ENCODE measurements at regions not wholly inside any gene's neighbourhood (a gene's known extent, or its start where the extent isn't known, plus 50 kb on each side); places are given as distances from the start of the nearest gene placed in this dataset.

- Mint-ChIP-seq H3K27me3 (peaks cover 15% of the 10 kb centered on the region), H3K9me3 (no peaks in the 10 kb centered on the region), H3K4me3 (no peak overlapping the region), H3K27ac (no peak overlapping the region), H3K36me3 (ENCODE audit: low read depth) (no peaks in the 10 kb centered on the region), H3K4me1 (no peaks in the 10 kb centered on the region)
- intact Hi-C loops (cut with micrococcal nuclease): no loop called here
- DNase-seq: no peak
Measured at GRCh38 chr12:4849115-4849541, 60.6 kb upstream of the KCNA1 start.

GRCh38 chr12:4849795-4850345 lies 59.8 kb upstream of the KCNA1 start:
- H3K36me3 Mint-ChIP-seq (ENCODE audit: low read depth): no peaks in the 10 kb centered on the region
- intact Hi-C loops (cut with micrococcal nuclease): no loop called here
- H3K4me1 Mint-ChIP-seq: no peaks in the 10 kb centered on the region
- H3K27ac Mint-ChIP-seq: no peak overlapping the region
- H3K27me3 Mint-ChIP-seq: peaks cover 10% of the 10 kb centered on the region
- H3K9me3 Mint-ChIP-seq: no peaks in the 10 kb centered on the region
- H3K4me3 Mint-ChIP-seq: no peak overlapping the region
- DNase-seq: no peak

GRCh38 chr12:4850857-4851380 lies 58.8 kb upstream of the KCNA1 start:
- peaks cover 7% of the 10 kb centered on the region for H3K4me1 Mint-ChIP-seq
- DNase-seq: no peak
- intact Hi-C loops (cut with micrococcal nuclease): no loop called here
- no peak overlapping the region for H3K4me3 Mint-ChIP-seq
- no peak overlapping the region for H3K27ac Mint-ChIP-seq
- no peaks in the 10 kb centered on the region for H3K36me3 Mint-ChIP-seq (ENCODE audit: low read depth)
- no peaks in the 10 kb centered on the region for H3K9me3 Mint-ChIP-seq
- H3K27me3 Mint-ChIP-seq: peaks cover 10% of the 10 kb centered on the region

- intact Hi-C loops (cut with micrococcal nuclease): no loop called here
- Mint-ChIP-seq H3K4me1 (peaks cover 12% of the 10 kb centered on the region), H3K4me3 (no peak overlapping the region), H3K27ac (no peak overlapping the region), H3K9me3 (no peaks in the 10 kb centered on the region), H3K36me3 (ENCODE audit: low read depth) (no peaks in the 10 kb centered on the region), H3K27me3 (peaks cover 5% of the 10 kb centered on the region)
- no peak for DNase-seq
Measured at GRCh38 chr12:4852308-4852707, 57.4 kb upstream of the KCNA1 start.

- Mint-ChIP-seq H3K4me1 (peaks cover 16% of the 10 kb centered on the region), H3K9me3 (no peaks in the 10 kb centered on the region), H3K27me3 (peaks cover 6% of the 10 kb centered on the region), H3K27ac (no peak overlapping the region), H3K4me3 (no peak overlapping the region), H3K36me3 (ENCODE audit: low read depth) (no peaks in the 10 kb centered on the region)
- intact Hi-C loops (cut with micrococcal nuclease): no loop called here
- DNase-seq: no peak
Measured at GRCh38 chr12:4852911-4853310, 56.8 kb upstream of the KCNA1 start.

GRCh38 chr12:4855121-4855924 lies 54.4 kb upstream of the KCNA1 start:
- Mint-ChIP-seq H3K36me3 (ENCODE audit: low read depth) (no peaks in the 10 kb centered on the region), H3K4me3 (no peak overlapping the region), H3K27ac (no peak overlapping the region), H3K27me3 (peaks cover 25% of the 10 kb centered on the region), H3K4me1 (peaks cover 20% of the 10 kb centered on the region), H3K9me3 (no peaks in the 10 kb centered on the region)
- peak; percentile 90 for DNase-seq
- intact Hi-C loops (cut with micrococcal nuclease): loop anchor here (1.0 kb wide), 1 partner anchor 148 kb away; no protein-coding TSS in a partner anchor

GRCh38 chr12:4856596-4856995 lies 53.1 kb upstream of the KCNA1 start:
- Mint-ChIP-seq H3K27me3 (peaks cover 28% of the 10 kb centered on the region), H3K9me3 (no peaks in the 10 kb centered on the region), H3K27ac (no peak overlapping the region), H3K4me1 (peaks cover 20% of the 10 kb centered on the region), H3K4me3 (no peak overlapping the region), H3K36me3 (ENCODE audit: low read depth) (no peaks in the 10 kb centered on the region)
- intact Hi-C loops (cut with micrococcal nuclease): no loop called here
- DNase-seq: peak; percentile 65

GRCh38 chr12:4857472-4858291 lies 52.0 kb upstream of the KCNA1 start:
- peak; percentile 93 for DNase-seq
- peaks cover 20% of the 10 kb centered on the region for H3K4me1 Mint-ChIP-seq
- peak overlapping the region; percentile 77 for H3K4me3 Mint-ChIP-seq
- no peak overlapping the region for H3K27ac Mint-ChIP-seq
- no peaks in the 10 kb centered on the region for H3K36me3 Mint-ChIP-seq (ENCODE audit: low read depth)
- peaks cover 33% of the 10 kb centered on the region for H3K27me3 Mint-ChIP-seq
- no peaks in the 10 kb centered on the region for H3K9me3 Mint-ChIP-seq
- intact Hi-C loops (cut with micrococcal nuclease): loop anchor here (1.0 kb wide), 1 partner anchor 227 kb away; no protein-coding TSS in a partner anchor

GRCh38 chr12:4858386-4858785 lies 51.3 kb upstream of the KCNA1 start:
- no peak for DNase-seq
- no peaks in the 10 kb centered on the region for H3K9me3 Mint-ChIP-seq
- peak overlapping the region; percentile 77 for H3K4me3 Mint-ChIP-seq
- peaks cover 38% of the 10 kb centered on the region for H3K27me3 Mint-ChIP-seq
- intact Hi-C loops (cut with micrococcal nuclease): no loop called here
- peaks cover 20% of the 10 kb centered on the region for H3K4me1 Mint-ChIP-seq
- H3K27ac Mint-ChIP-seq: no peak overlapping the region
- H3K36me3 Mint-ChIP-seq (ENCODE audit: low read depth): no peaks in the 10 kb centered on the region

- Mint-ChIP-seq H3K36me3 (ENCODE audit: low read depth) (no peaks in the 10 kb centered on the region), H3K4me3 (no peak overlapping the region), H3K4me1 (peaks cover 20% of the 10 kb centered on the region), H3K27ac (no peak overlapping the region), H3K27me3 (peaks cover 43% of the 10 kb centered on the region), H3K9me3 (no peaks in the 10 kb centered on the region)
- DNase-seq: no peak
- intact Hi-C loops (cut with micrococcal nuclease): no loop called here
Measured at GRCh38 chr12:4859478-4860210, 50.1 kb upstream of the KCNA1 start.
